ENCODE measurements at regions not wholly inside any gene's neighbourhood (a gene's known extent, or its start where the extent isn't known, plus 50 kb on each side); places are given as distances from the start of the nearest gene placed in this dataset.

GRCh38 chr17:5707482-5707881, 123.2 kb upstream of the NLRP1 start:
- no peak for DNase-seq (ENCODE audit: low read depth)
- TF ChIP-seq CTCF (IDR thresholded peaks at IDR 0.05; ENCODE audit: insufficient read depth, low read length, poor library complexity, severe bottlenecking): no peak
- Histone ChIP-seq H3K27me3 (ENCODE audit: control insufficient read depth, insufficient read depth, low read length) (no peaks in the 10 kb centered on the region), H3K36me3 (ENCODE audit: control insufficient read depth, insufficient read depth, low read length) (no peaks in the 10 kb centered on the region), H3K4me3 (ENCODE audit: low read depth, low read length) (no peak overlapping the region)

DNA sequence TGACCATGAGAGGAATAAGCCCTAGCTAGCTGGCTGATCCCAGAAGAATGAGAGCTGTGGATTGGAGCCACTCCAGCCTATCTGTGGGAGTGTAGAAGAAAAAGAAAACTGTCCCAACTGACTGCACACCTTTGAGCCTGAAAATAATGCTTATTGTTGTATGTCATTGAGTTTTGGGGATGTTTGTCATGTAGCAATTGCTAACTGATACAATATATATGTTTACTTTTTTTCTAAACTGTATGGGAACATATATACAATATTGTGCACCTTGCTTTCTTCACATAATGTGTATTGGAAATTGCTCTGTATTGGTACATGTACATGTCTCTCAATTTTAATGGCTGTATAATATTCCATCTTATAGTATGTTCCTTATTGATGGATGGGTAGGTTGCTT, 124.0 kb upstream of the NLRP1 start:
- no peak for TF ChIP-seq CTCF (IDR thresholded peaks at IDR 0.05; ENCODE audit: insufficient read depth, low read length, poor library complexity, severe bottlenecking)
- DNase-seq (ENCODE audit: low read depth): no peak
- Histone ChIP-seq H3K36me3 (ENCODE audit: control insufficient read depth, insufficient read depth, low read length) (no peaks in the 10 kb centered on the region), H3K4me3 (ENCODE audit: low read depth, low read length) (no peak overlapping the region), H3K27me3 (ENCODE audit: control insufficient read depth, insufficient read depth, low read length) (no peaks in the 10 kb centered on the region)

DNA sequence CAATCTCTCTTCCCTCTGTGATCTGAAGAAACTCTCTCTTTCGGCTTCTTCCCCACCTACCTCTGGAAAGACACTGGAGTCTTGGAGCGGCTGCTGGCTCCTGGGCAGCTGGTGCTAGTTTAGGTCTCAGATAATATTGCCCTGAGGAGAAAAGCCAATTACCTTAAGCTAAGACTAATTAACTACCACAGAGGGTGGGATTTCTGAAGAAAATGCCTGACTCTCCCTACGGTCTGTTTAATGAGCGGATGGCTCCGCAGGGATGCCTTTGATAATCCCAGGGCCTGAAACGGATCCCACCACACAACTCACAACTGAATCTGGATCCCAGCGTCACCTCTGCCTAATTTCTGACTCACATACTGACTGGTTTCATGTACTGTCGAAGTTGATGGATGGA, 127.0 kb upstream of the NLRP1 start:
- TF ChIP-seq CTCF (IDR thresholded peaks at IDR 0.05; ENCODE audit: insufficient read depth, low read length, poor library complexity, severe bottlenecking): no peak
- no peak for DNase-seq (ENCODE audit: low read depth)
- no peak overlapping the region for H3K4me3 ChIP-seq (ENCODE audit: low read depth, low read length)
- H3K36me3 ChIP-seq (ENCODE audit: control insufficient read depth, insufficient read depth, low read length): no peaks in the 10 kb centered on the region
- H3K27me3 ChIP-seq (ENCODE audit: control insufficient read depth, insufficient read depth, low read length): no peaks in the 10 kb centered on the region

DNA sequence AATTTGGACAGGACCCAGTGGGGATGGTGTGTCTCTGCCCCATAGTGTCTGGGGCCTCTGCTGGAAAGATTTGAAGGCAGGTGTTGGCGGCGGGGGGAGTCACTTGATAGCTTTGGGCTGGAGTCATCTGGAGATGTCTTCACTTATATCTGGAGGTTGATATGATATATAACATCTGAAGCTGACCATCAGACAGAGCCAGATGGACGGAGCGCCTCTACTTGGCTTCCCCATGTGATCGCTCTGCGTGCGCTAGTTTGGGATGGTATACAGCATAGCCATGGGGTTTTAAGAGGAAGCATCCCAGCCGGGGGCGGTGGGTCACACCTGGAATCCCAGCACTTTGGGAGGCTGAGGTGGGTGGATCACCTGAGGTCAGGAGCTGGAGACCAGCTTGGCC, 130.7 kb upstream of the NLRP1 start:
- no peak overlapping the region for H3K4me3 ChIP-seq (ENCODE audit: low read depth, low read length)
- no peak for TF ChIP-seq CTCF (IDR thresholded peaks at IDR 0.05; ENCODE audit: insufficient read depth, low read length, poor library complexity, severe bottlenecking)
- no peak for DNase-seq (ENCODE audit: low read depth)
- no peaks in the 10 kb centered on the region for H3K36me3 ChIP-seq (ENCODE audit: control insufficient read depth, insufficient read depth, low read length)
- no peaks in the 10 kb centered on the region for H3K27me3 ChIP-seq (ENCODE audit: control insufficient read depth, insufficient read depth, low read length)

GRCh38 chr17:5715478-5715877, 131.2 kb upstream of the NLRP1 start:
- Histone ChIP-seq H3K36me3 (ENCODE audit: control insufficient read depth, insufficient read depth, low read length) (no peaks in the 10 kb centered on the region), H3K4me3 (ENCODE audit: low read depth, low read length) (no peak overlapping the region), H3K27me3 (ENCODE audit: control insufficient read depth, insufficient read depth, low read length) (no peaks in the 10 kb centered on the region)
- DNase-seq (ENCODE audit: low read depth): no peak
- TF ChIP-seq CTCF (IDR thresholded peaks at IDR 0.05; ENCODE audit: insufficient read depth, low read length, poor library complexity, severe bottlenecking): no peak

DNA sequence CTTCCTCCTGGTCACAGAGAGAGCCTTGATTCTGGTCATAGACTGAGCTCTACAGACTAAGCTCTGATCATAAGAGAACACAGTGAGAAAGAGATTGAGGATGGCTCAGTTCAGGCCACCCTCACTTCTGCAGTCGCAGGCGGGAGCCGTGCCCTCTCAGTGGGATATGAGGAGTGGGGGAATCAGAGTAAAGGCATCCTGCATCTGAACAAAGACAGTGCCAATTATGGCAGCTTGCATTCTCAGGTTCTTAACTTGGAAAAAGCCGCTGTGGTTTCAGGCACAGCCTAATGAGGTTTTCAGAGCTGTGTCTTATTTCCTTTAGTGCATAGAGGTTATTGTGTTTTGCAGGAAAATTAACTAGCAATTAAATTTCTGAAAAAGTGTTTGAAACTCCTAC, 134.4 kb upstream of the NLRP1 start:
- TF ChIP-seq CTCF (IDR thresholded peaks at IDR 0.05; ENCODE audit: insufficient read depth, low read length, poor library complexity, severe bottlenecking): no peak
- no peak for DNase-seq (ENCODE audit: low read depth)
- Histone ChIP-seq H3K27me3 (ENCODE audit: control insufficient read depth, insufficient read depth, low read length) (no peaks in the 10 kb centered on the region), H3K4me3 (ENCODE audit: low read depth, low read length) (no peak overlapping the region), H3K36me3 (ENCODE audit: control insufficient read depth, insufficient read depth, low read length) (no peaks in the 10 kb centered on the region)
